ENCODE measurements at regions not wholly inside any gene's neighbourhood (a gene's known extent, or its start where the extent isn't known, plus 50 kb on each side); places are given as distances from the start of the nearest gene placed in this dataset.
"Not testable (repeated sequence)": the region's sequence is repeated elsewhere in the genome, so short reads cannot be mapped to it uniquely, and the experiment has no call there.

- Histone ChIP-seq H3K36me3 (no peaks in the 10 kb centered on the region), H3K4me3 (no peak overlapping the region), H3K9me3 (no peaks in the 10 kb centered on the region), H3K27me3 (no peaks in the 10 kb centered on the region), H3K4me1 (peaks cover 0 to 16% (median 3%) of the 10 kb centered on the region in 4 donors), H3K27ac (no peak overlapping the region)
- intact Hi-C loops (cut with DNase I), result no loop called here
- TF ChIP-seq POLR2A (IDR thresholded peaks at IDR 0.05) (no peak), POLR2AphosphoS5 (IDR thresholded peaks at IDR 0.05) (no peak), CTCF (IDR thresholded peaks at IDR 0.05) (no peak), EP300 (IDR thresholded peaks at IDR 0.05) (no peak)
- no peak for DNase-seq
- 47 to 76% methylated on average over 1 of the region's 1 CpG for WGBS, 2 donors
These were observed 632.6 kb upstream of the COX7C start for GRCh38 chr5:85985167-85985566.

GRCh38 chr5:85990998-85991397, 626.7 kb upstream of the COX7C start:
- DNase-seq, result no peak
- H3K36me3 ChIP-seq, result no peaks in the 10 kb centered on the region
- TF ChIP-seq POLR2AphosphoS5 (IDR thresholded peaks at IDR 0.05) (no peak), POLR2A (IDR thresholded peaks at IDR 0.05) (no peak)
- H3K4me3 ChIP-seq, result no peak overlapping the region
- WGBS, 2 donors, result 81 to 83% methylated on average over 2 of the region's 2 CpGs
- intact Hi-C loops (cut with DNase I), result no loop called here
- H3K9me3 ChIP-seq, result no peaks in the 10 kb centered on the region
- H3K27ac ChIP-seq, result no peak overlapping the region
- no peaks in the 10 kb centered on the region for H3K27me3 ChIP-seq
- no peaks in the 10 kb centered on the region for H3K4me1 ChIP-seq

GRCh38 chr5:85994653-85995052, 623.1 kb upstream of the COX7C start:
- H3K27me3 ChIP-seq; DNase-seq; H3K36me3 ChIP-seq; intact Hi-C loops (cut with DNase I); H3K27ac ChIP-seq; H3K4me1 ChIP-seq; H3K9me3 ChIP-seq; H3K4me3 ChIP-seq: not testable (repeated sequence)
- WGBS, 2 donors, result 78 to 84% methylated on average over 3 of the region's 3 CpGs

GRCh38 chr5:85998656-85999055, 619.1 kb upstream of the COX7C start:
- DNase-seq, result no peak
- intact Hi-C loops (cut with DNase I), result no loop called here
- 38 to 57% methylated on average over 2 of the region's 2 CpGs for WGBS, 2 donors
- TF ChIP-seq CTCF (IDR thresholded peaks at IDR 0.05) (no peak), EP300 (IDR thresholded peaks at IDR 0.05) (no peak), POLR2AphosphoS5 (IDR thresholded peaks at IDR 0.05) (no peak), POLR2A (IDR thresholded peaks at IDR 0.05) (no peak)
- peaks cover 0 to 2% (median 0%) of the 10 kb centered on the region in 4 donors for H3K9me3 ChIP-seq
- H3K36me3 ChIP-seq, result no peaks in the 10 kb centered on the region
- no peak overlapping the region for H3K4me3 ChIP-seq
- H3K27ac ChIP-seq, result no peak overlapping the region
- H3K4me1 ChIP-seq, result no peaks in the 10 kb centered on the region
- H3K27me3 ChIP-seq, result no peaks in the 10 kb centered on the region

- WGBS, 2 donors, result 83 to 91% methylated on average over 2 of the region's 2 CpGs
- Histone ChIP-seq H3K4me3 (no peak overlapping the region), H3K36me3 (no peaks in the 10 kb centered on the region), H3K27ac (no peak overlapping the region), H3K9me3 (peaks cover 0 to 3% (median 0%) of the 10 kb centered on the region in 4 donors), H3K27me3 (no peaks in the 10 kb centered on the region), H3K4me1 (no peaks in the 10 kb centered on the region)
- no peak for DNase-seq
- intact Hi-C loops (cut with DNase I), result no loop called here
- no peak for TF ChIP-seq POLR2A (IDR thresholded peaks at IDR 0.05)
These were observed 609.4 kb upstream of the COX7C start for GRCh38 chr5:86008293-86008692.

GRCh38 chr5:86008704-86009103, 609.0 kb upstream of the COX7C start:
- no peak overlapping the region for H3K27ac ChIP-seq
- no peaks in the 10 kb centered on the region for H3K4me1 ChIP-seq
- peaks cover 0 to 3% (median 0%) of the 10 kb centered on the region in 4 donors for H3K9me3 ChIP-seq
- H3K4me3 ChIP-seq, result no peak overlapping the region
- 85 to 95% methylated on average over 3 of the region's 3 CpGs for WGBS, 2 donors
- no peaks in the 10 kb centered on the region for H3K27me3 ChIP-seq
- intact Hi-C loops (cut with DNase I), result no loop called here
- no peaks in the 10 kb centered on the region for H3K36me3 ChIP-seq
- TF ChIP-seq CTCF (IDR thresholded peaks at IDR 0.05), result no peak
- TF ChIP-seq EP300 (IDR thresholded peaks at IDR 0.05), result no peak
- no peak for TF ChIP-seq POLR2A (IDR thresholded peaks at IDR 0.05)
- no peak for TF ChIP-seq POLR2AphosphoS5 (IDR thresholded peaks at IDR 0.05)
- no peak for DNase-seq
